Nephron progenitor cell (in vitro differentiated cells): ENCODE measurements at regions not wholly inside any gene's neighbourhood (a gene's known extent, or its start where the extent isn't known, plus 50 kb on each side); places are given as distances from the start of the nearest gene placed in this dataset.

ENCODE experiments used
- DNase-seq: peaks from one replicate; pipeline ENCODE4 v3.0.0; 2021
- H3K27ac Mint-ChIP-seq: 2 replicates; pipeline ENCODE4 v1.8.0; 2021; ENCODE audit warnings: mild to moderate bottlenecking, moderate library complexity, mixed read lengths
- H3K27me3 Mint-ChIP-seq: 2 replicates; pipeline ENCODE4 v1.8.0; 2021; ENCODE audit warnings: mild to moderate bottlenecking, low read depth, mixed read lengths; ENCODE audit not compliant: poor library complexity
- H3K36me3 Mint-ChIP-seq: 2 replicates; pipeline ENCODE4 v1.8.0; 2021; ENCODE audit warnings: low read depth, mixed read lengths
- H3K4me1 Mint-ChIP-seq: 2 replicates; pipeline ENCODE4 v1.8.0; 2021; ENCODE audit warnings: mixed read lengths
- H3K4me3 Mint-ChIP-seq: 2 replicates; pipeline ENCODE4 v1.8.0; 2021; ENCODE audit warnings: mild to moderate bottlenecking, moderate library complexity, mixed read lengths
- H3K9me3 Mint-ChIP-seq: 2 replicates; pipeline ENCODE4 v1.8.0; 2021; ENCODE audit warnings: mild to moderate bottlenecking, moderate library complexity, mixed read lengths
- TF ChIP-seq, protein P1 (sequence below): fragments of 200-600 bp; sonication (generic); IDR thresholded peaks from 2 replicates; pipeline ENCODE4 v1.5.0; 2021; ENCODE audit warnings: antibody characterized with exemption

- DNase-seq = no peak
- no peaks in the 10 kb centered on the region for H3K36me3 Mint-ChIP-seq
- H3K27me3 Mint-ChIP-seq = no peaks in the 10 kb centered on the region
- H3K9me3 Mint-ChIP-seq = no peaks in the 10 kb centered on the region
- TF ChIP-seq, protein P1, sequence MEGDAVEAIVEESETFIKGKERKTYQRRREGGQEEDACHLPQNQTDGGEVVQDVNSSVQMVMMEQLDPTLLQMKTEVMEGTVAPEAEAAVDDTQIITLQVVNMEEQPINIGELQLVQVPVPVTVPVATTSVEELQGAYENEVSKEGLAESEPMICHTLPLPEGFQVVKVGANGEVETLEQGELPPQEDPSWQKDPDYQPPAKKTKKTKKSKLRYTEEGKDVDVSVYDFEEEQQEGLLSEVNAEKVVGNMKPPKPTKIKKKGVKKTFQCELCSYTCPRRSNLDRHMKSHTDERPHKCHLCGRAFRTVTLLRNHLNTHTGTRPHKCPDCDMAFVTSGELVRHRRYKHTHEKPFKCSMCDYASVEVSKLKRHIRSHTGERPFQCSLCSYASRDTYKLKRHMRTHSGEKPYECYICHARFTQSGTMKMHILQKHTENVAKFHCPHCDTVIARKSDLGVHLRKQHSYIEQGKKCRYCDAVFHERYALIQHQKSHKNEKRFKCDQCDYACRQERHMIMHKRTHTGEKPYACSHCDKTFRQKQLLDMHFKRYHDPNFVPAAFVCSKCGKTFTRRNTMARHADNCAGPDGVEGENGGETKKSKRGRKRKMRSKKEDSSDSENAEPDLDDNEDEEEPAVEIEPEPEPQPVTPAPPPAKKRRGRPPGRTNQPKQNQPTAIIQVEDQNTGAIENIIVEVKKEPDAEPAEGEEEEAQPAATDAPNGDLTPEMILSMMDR = no peak
- H3K27ac Mint-ChIP-seq = no peak overlapping the region
- H3K4me1 Mint-ChIP-seq = peaks cover 41% of the 10 kb centered on the region
- H3K4me3 Mint-ChIP-seq = no peak overlapping the region
These were observed 101.9 kb downstream of the CTTN start for GRCh38 chr11:70500076-70500847.

GRCh38 chr11:70501051-70501901 is 102.9 kb downstream of the CTTN start:
- Mint-ChIP-seq H3K36me3 (no peaks in the 10 kb centered on the region), H3K27me3 (no peaks in the 10 kb centered on the region), H3K4me1 (peaks cover 49% of the 10 kb centered on the region), H3K4me3 (no peak overlapping the region), H3K27ac (no peak overlapping the region), H3K9me3 (no peaks in the 10 kb centered on the region)
- DNase-seq = no peak
- TF ChIP-seq, protein P1 = no peak

- DNase-seq = no peak
- TF ChIP-seq, protein P1 = no peak
- H3K4me3 Mint-ChIP-seq = no peak overlapping the region
- H3K4me1 Mint-ChIP-seq = peaks cover 50% of the 10 kb centered on the region
- H3K27ac Mint-ChIP-seq = no peak overlapping the region
- H3K9me3 Mint-ChIP-seq = no peaks in the 10 kb centered on the region
- no peaks in the 10 kb centered on the region for H3K36me3 Mint-ChIP-seq
- no peaks in the 10 kb centered on the region for H3K27me3 Mint-ChIP-seq
These were observed 103.7 kb downstream of the CTTN start for GRCh38 chr11:70501933-70502540.

DNA sequence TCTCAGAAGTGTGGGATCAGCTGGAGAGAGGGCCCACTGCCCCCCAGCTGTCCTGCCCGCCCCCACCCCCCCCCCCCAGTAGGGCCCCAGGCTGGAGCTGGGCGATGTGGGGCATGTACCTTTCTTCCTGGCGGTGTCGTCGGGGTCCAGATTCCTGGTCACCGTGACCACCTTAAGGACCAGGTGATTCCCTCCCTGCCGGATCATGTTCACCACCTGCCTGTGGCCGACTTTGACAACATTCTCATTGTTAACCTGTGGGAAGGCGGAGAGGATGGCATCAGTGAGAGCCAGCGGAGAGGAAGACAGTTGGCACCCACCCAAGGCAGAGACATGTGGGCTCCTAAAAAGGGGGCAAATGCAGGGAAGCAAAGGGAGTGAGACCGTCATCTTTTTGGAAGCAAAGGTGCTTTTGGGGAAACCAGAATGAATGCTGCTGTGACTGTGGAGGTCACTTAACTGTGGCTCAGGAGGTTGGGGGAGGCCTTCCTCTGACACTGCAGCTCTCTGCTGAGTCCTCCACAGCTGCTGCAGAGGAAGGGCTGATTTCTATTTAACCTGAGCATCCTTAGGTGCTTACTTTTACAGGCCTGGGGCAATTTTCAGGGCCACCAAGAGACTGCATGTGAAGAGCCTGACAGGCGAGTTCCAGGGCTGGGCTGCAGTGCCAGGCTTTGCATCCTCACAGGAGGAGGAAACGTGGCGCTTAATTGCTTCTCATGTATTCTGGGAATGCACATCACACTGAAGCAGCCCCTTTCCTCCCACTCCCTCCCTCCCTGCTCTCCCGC is 104.5 kb downstream of the CTTN start:
- TF ChIP-seq, protein P1 = no peak
- no peak overlapping the region for H3K4me3 Mint-ChIP-seq
- no peaks in the 10 kb centered on the region for H3K9me3 Mint-ChIP-seq
- H3K27ac Mint-ChIP-seq = no peak overlapping the region
- no peaks in the 10 kb centered on the region for H3K36me3 Mint-ChIP-seq
- no peaks in the 10 kb centered on the region for H3K27me3 Mint-ChIP-seq
- no peak for DNase-seq
- peaks cover 48% of the 10 kb centered on the region for H3K4me1 Mint-ChIP-seq

GRCh38 chr11:70503468-70504221 is 105.3 kb downstream of the CTTN start:
- Mint-ChIP-seq H3K9me3 (no peaks in the 10 kb centered on the region), H3K4me1 (peaks cover 48% of the 10 kb centered on the region), H3K36me3 (no peaks in the 10 kb centered on the region), H3K27ac (no peak overlapping the region), H3K4me3 (no peak overlapping the region), H3K27me3 (no peaks in the 10 kb centered on the region)
- TF ChIP-seq, protein P1 = peak; percentile 10
- DNase-seq = no peak
